GM23338 (cell line): ENCODE measurements at regions not wholly inside any gene's neighbourhood (a gene's known extent, or its start where the extent isn't known, plus 50 kb on each side); places are given as distances from the start of the nearest gene placed in this dataset.
"Not testable (repeated sequence)": the region's sequence is repeated elsewhere in the genome, so short reads cannot be mapped to it uniquely, and the experiment has no call there.

ENCODE experiments used
- ATAC-seq: fragments of 200-7000 bp; cut with Tn5 transposase; 3 replicates; pipeline ENCODE4 v1.9.1; 2020
- DNase-seq: peaks from one replicate; pipeline ENCODE4 v3.0.0-alpha.2; 2015; ENCODE audit warnings: low spot score
- H2AFZ ChIP-seq: fragments of 200-600 bp; sonication (generic); 2 replicates; pipeline ENCODE4 v1.8.0; 2016; ENCODE audit warnings: antibody characterized with exemption, mild to moderate bottlenecking, moderate library complexity
- H3F3A ChIP-seq: fragments of 200-600 bp; sonication (generic); replicated peaks from 2 replicates; pipeline ENCODE4 v1.8.0; 2017; ENCODE audit warnings: antibody characterized with exemption, mixed run types, low read depth
- H3K27ac ChIP-seq: fragments of 200-600 bp; sonication (generic); 2 replicates; pipeline ENCODE4 v1.6.1; 2016; ENCODE audit warnings: low read depth
- H3K27me3 ChIP-seq: fragments of 200-600 bp; sonication (generic); 2 replicates; pipeline ENCODE4 v1.8.0; 2016; ENCODE audit warnings: mild to moderate bottlenecking, mixed run types, moderate library complexity; ENCODE audit not compliant: insufficient read depth
- H3K36me3 ChIP-seq: fragments of 200-600 bp; sonication (generic); 2 replicates; pipeline ENCODE4 v1.8.0; 2016; ENCODE audit warnings: mild to moderate bottlenecking; ENCODE audit not compliant: insufficient read depth
- H3K4me1 ChIP-seq: fragments of 200-600 bp; sonication (generic); 2 replicates; pipeline ENCODE4 v1.8.0; 2016; ENCODE audit warnings: mild to moderate bottlenecking, moderate library complexity; ENCODE audit not compliant: insufficient read depth
- H3K4me2 ChIP-seq: fragments of 200-600 bp; sonication (generic); 2 replicates; pipeline ENCODE4 v1.7.1; 2017; ENCODE audit warnings: mixed run types
- H3K4me3 ChIP-seq: fragments of 200-600 bp; sonication (generic); 2 replicates; pipeline ENCODE4 v1.6.1; 2016; ENCODE audit warnings: mixed run types
- H3K79me2 ChIP-seq: fragments of 200-600 bp; sonication (generic); replicated peaks from 2 replicates; pipeline ENCODE4 v1.8.0; 2017; ENCODE audit warnings: mild to moderate bottlenecking; ENCODE audit not compliant: insufficient read depth
- H3K9me2 ChIP-seq: fragments of 200-600 bp; sonication (generic); 2 replicates; pipeline ENCODE4 v1.8.0; 2017; ENCODE audit not compliant: insufficient read depth
- H4K20me1 ChIP-seq: fragments of 200-600 bp; sonication (generic); replicated peaks from 2 replicates; pipeline ENCODE4 v1.8.0; 2017; ENCODE audit warnings: mild to moderate bottlenecking; ENCODE audit not compliant: insufficient read depth
- H3K27ac Mint-ChIP-seq: 2 replicates; pipeline ENCODE4 v1.8.0; 2020; ENCODE audit warnings: inconsistent platforms, mild to moderate bottlenecking, moderate library complexity, mixed read lengths
- H3K27me3 Mint-ChIP-seq: 3 replicates; pipeline ENCODE4 v1.8.0; 2022; ENCODE audit warnings: low read depth, mild to moderate bottlenecking, moderate library complexity, mixed read lengths, inconsistent platforms; ENCODE audit not compliant: insufficient read depth, poor library complexity
- H3K36me3 Mint-ChIP-seq: 3 replicates; pipeline ENCODE4 v1.8.0; 2021; ENCODE audit warnings: low read depth, mild to moderate bottlenecking, inconsistent platforms, moderate library complexity, mixed read lengths
- H3K4me1 Mint-ChIP-seq: 3 replicates; pipeline ENCODE4 v1.8.0; 2020; ENCODE audit warnings: mild to moderate bottlenecking, inconsistent platforms, mixed read lengths
- H3K4me3 Mint-ChIP-seq: 3 replicates; pipeline ENCODE4 v1.8.0; 2021; ENCODE audit warnings: moderate library complexity, mild to moderate bottlenecking, inconsistent platforms, mixed read lengths
- H3K9me3 Mint-ChIP-seq: 3 replicates; pipeline ENCODE4 v1.8.0; 2020; ENCODE audit warnings: moderate library complexity, mild to moderate bottlenecking, inconsistent platforms, mixed read lengths
- CREB1 ChIP-seq: fragments of 250-450 bp; sonication (Bioruptor Pico); IDR thresholded peaks from 2 replicates; pipeline ENCODE4 v1.5.0; 2020; ENCODE audit warnings: low read depth, mild to moderate bottlenecking, moderate library complexity
- ETS1 ChIP-seq: IDR thresholded peaks from 2 replicates; pipeline ENCODE4 v1.6.1; 2016; ENCODE audit warnings: antibody characterized with exemption
- EZH2 ChIP-seq: fragments of 200-600 bp; sonication (generic); IDR thresholded peaks from one replicate; pipeline ENCODE4 v1.8.0; 2017; ENCODE audit warnings: antibody characterized with exemption, mild to moderate bottlenecking, low read depth; ENCODE audit not compliant: unreplicated experiment
- JUNB ChIP-seq: IDR thresholded peaks from one replicate; pipeline ENCODE4 v1.6.1; 2016; ENCODE audit warnings: antibody characterized with exemption; ENCODE audit not compliant: unreplicated experiment
- NANOG ChIP-seq: IDR thresholded peaks from 2 replicates; pipeline ENCODE4 v1.6.1; 2016; ENCODE audit warnings: antibody characterized with exemption, borderline replicate concordance
- POLR2AphosphoS5 ChIP-seq: IDR thresholded peaks from 2 replicates; pipeline ENCODE4 v1.6.1; 2016; ENCODE audit warnings: antibody characterized with exemption, low read depth
- REST ChIP-seq: IDR thresholded peaks from one replicate; pipeline ENCODE4 v1.6.1; 2018; ENCODE audit warnings: antibody characterized with exemption; ENCODE audit not compliant: unreplicated experiment
- ZNF114 ChIP-seq: fragments of 250-450 bp; sonication (Bioruptor Pico); IDR thresholded peaks from 2 replicates; pipeline ENCODE4 v1.5.0; 2020; ENCODE audit warnings: mild to moderate bottlenecking, moderate library complexity
- ZNF331 ChIP-seq: fragments of 250-450 bp; sonication (Bioruptor Pico); IDR thresholded peaks from 2 replicates; pipeline ENCODE4 v1.5.0; 2020; ENCODE audit warnings: low read depth, mild to moderate bottlenecking, moderate library complexity
- TF ChIP-seq, protein P1 (sequence below), 2 experiments: fragments of 200-600 bp in 1 of 2; sonication (generic) in 1 of 2; conservative IDR thresholded peaks; 2 replicates each; pipeline versions ENCODE4 v1.5.1 to v1.6.1; 2016 to 2017; ENCODE audit warnings: antibody characterized with exemption in 2 of 2, low read depth in 2 of 2, mild to moderate bottlenecking in 2 of 2, moderate library complexity in 1 of 2
- TF ChIP-seq, protein P2 (sequence below): fragments of 250-450 bp; sonication (Bioruptor Pico); IDR thresholded peaks from 2 replicates; pipeline ENCODE4 v1.5.0; 2020; ENCODE audit warnings: mild to moderate bottlenecking, moderate library complexity

DNA sequence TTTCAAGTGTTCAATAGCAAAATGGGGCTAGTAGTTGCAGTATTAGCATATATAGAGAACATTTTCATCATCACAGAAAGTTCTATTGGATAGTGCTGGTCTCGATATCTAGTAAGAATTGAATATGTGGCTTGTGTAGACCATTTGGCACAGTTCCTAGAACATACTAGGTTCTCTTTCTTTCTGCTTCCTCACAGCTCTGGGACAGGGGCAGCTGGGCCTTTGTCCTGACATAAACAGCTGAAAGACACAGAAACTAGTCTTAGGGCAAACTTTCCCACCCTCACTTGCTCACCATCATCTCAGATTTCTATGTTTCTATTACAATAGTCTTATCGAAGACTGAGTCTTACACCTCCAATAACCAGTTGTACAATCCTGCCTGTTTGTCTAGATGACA, 63.7 kb upstream of the DLG1 start:
- Histone ChIP-seq H3K36me3 (peaks cover 11% of the 10 kb centered on the region; the same call in 1 of the 2 replicates), H3K4me3 (no peak overlapping the region), H3K4me1 (peaks cover 13% of the 10 kb centered on the region), H3K27ac (no peak overlapping the region), H2AFZ (no peak overlapping the region), H4K20me1 (no peaks in the 10 kb centered on the region), H3K27me3 (no peaks in the 10 kb centered on the region), H3K79me2 (no peaks in the 10 kb centered on the region), H3K9me2 (no peaks in the 10 kb centered on the region), H3K4me2 (no peak overlapping the region), H3F3A (no peaks in the 10 kb centered on the region)
- DNase-seq: no peak
- peaks cover 28% of the 10 kb centered on the region for H3K36me3 Mint-ChIP-seq
- ATAC-seq: no peak
- H3K9me3 Mint-ChIP-seq: peaks cover 31% of the 10 kb centered on the region
- TF ChIP-seq ZNF331 (no peak), ZNF114 (no peak), ETS1 (no peak), POLR2AphosphoS5 (no peak), NANOG (no peak), REST (no peak), EZH2 (no peak), JUNB (no peak), CREB1 (CRISPR knock-in tag) (no peak)
- TF ChIP-seq, protein P1, sequence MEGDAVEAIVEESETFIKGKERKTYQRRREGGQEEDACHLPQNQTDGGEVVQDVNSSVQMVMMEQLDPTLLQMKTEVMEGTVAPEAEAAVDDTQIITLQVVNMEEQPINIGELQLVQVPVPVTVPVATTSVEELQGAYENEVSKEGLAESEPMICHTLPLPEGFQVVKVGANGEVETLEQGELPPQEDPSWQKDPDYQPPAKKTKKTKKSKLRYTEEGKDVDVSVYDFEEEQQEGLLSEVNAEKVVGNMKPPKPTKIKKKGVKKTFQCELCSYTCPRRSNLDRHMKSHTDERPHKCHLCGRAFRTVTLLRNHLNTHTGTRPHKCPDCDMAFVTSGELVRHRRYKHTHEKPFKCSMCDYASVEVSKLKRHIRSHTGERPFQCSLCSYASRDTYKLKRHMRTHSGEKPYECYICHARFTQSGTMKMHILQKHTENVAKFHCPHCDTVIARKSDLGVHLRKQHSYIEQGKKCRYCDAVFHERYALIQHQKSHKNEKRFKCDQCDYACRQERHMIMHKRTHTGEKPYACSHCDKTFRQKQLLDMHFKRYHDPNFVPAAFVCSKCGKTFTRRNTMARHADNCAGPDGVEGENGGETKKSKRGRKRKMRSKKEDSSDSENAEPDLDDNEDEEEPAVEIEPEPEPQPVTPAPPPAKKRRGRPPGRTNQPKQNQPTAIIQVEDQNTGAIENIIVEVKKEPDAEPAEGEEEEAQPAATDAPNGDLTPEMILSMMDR (conservative IDR thresholded peaks at IDR 0.05; ENCODE audit: low read depth in 2 of 2): no peak
- TF ChIP-seq, protein P2, sequence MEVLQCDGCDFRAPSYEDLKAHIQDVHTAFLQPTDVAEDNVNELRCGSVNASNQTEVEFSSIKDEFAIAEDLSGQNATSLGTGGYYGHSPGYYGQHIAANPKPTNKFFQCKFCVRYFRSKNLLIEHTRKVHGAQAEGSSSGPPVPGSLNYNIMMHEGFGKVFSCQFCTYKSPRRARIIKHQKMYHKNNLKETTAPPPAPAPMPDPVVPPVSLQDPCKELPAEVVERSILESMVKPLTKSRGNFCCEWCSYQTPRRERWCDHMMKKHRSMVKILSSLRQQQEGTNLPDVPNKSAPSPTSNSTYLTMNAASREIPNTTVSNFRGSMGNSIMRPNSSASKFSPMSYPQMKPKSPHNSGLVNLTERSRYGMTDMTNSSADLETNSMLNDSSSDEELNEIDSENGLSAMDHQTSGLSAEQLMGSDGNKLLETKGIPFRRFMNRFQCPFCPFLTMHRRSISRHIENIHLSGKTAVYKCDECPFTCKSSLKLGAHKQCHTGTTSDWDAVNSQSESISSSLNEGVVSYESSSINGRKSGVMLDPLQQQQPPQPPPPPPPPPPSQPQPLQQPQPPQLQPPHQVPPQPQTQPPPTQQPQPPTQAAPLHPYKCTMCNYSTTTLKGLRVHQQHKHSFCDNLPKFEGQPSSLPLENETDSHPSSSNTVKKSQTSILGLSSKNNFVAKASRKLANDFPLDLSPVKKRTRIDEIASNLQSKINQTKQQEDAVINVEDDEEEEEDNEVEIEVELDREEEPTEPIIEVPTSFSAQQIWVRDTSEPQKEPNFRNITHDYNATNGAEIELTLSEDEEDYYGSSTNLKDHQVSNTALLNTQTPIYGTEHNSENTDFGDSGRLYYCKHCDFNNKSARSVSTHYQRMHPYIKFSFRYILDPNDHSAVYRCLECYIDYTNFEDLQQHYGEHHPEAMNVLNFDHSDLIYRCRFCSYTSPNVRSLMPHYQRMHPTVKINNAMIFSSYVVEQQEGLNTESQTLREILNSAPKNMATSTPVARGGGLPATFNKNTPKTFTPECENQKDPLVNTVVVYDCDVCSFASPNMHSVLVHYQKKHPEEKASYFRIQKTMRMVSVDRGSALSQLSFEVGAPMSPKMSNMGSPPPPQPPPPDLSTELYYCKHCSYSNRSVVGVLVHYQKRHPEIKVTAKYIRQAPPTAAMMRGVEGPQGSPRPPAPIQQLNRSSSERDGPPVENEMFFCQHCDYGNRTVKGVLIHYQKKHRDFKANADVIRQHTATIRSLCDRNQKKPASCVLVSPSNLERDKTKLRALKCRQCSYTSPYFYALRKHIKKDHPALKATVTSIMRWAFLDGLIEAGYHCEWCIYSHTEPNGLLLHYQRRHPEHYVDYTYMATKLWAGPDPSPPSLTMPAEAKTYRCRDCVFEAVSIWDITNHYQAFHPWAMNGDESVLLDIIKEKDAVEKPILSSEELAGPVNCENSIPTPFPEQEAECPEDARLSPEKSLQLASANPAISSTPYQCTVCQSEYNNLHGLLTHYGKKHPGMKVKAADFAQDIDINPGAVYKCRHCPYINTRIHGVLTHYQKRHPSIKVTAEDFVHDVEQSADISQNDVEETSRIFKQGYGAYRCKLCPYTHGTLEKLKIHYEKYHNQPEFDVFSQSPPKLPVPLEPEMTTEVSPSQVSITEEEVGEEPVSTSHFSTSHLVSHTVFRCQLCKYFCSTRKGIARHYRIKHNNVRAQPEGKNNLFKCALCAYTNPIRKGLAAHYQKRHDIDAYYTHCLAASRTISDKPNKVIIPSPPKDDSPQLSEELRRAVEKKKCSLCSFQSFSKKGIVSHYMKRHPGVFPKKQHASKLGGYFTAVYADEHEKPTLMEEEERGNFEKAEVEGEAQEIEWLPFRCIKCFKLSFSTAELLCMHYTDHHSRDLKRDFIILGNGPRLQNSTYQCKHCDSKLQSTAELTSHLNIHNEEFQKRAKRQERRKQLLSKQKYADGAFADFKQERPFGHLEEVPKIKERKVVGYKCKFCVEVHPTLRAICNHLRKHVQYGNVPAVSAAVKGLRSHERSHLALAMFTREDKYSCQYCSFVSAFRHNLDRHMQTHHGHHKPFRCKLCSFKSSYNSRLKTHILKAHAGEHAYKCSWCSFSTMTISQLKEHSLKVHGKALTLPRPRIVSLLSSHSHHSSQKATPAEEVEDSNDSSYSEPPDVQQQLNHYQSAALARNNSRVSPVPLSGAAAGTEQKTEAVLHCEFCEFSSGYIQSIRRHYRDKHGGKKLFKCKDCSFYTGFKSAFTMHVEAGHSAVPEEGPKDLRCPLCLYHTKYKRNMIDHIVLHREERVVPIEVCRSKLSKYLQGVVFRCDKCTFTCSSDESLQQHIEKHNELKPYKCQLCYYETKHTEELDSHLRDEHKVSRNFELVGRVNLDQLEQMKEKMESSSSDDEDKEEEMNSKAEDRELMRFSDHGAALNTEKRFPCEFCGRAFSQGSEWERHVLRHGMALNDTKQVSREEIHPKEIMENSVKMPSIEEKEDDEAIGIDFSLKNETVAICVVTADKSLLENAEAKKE (CRISPR knock-in tag): no peak
- H3K27ac Mint-ChIP-seq: no peak overlapping the region
- peaks cover 27% of the 10 kb centered on the region for H3K4me1 Mint-ChIP-seq
- H3K27me3 Mint-ChIP-seq: peaks cover 3% of the 10 kb centered on the region
- no peak overlapping the region for H3K4me3 Mint-ChIP-seq

GRCh38 chr3:197360095-197360494, 61.7 kb upstream of the DLG1 start:
- H3K4me3 Mint-ChIP-seq, H3K79me2 ChIP-seq, H3K9me2 ChIP-seq, ATAC-seq, H3K27me3 ChIP-seq, H3K27me3 Mint-ChIP-seq, DNase-seq, H3K27ac ChIP-seq, H3K27ac Mint-ChIP-seq, H3K4me3 ChIP-seq, H3K4me2 ChIP-seq, H4K20me1 ChIP-seq, H2AFZ ChIP-seq, H3F3A ChIP-seq: not testable (repeated sequence)
- peaks cover 28% of the 10 kb centered on the region for H3K36me3 Mint-ChIP-seq
- Histone ChIP-seq H3K36me3 (peaks cover 11% of the 10 kb centered on the region; the same call in 1 of the 2 replicates), H3K4me1 (peaks cover 13% of the 10 kb centered on the region)
- H3K4me1 Mint-ChIP-seq: peaks cover 26% of the 10 kb centered on the region
- H3K9me3 Mint-ChIP-seq: peaks cover 31% of the 10 kb centered on the region
